Inflammatory macrophage treated with lipopolysaccharide for 4 hours (primary cell): ENCODE measurements at regions not wholly inside any gene's neighbourhood (a gene's known extent, or its start where the extent isn't known, plus 50 kb on each side); places are given as distances from the start of the nearest gene placed in this dataset.
"Not testable (repeated sequence)": the region's sequence is repeated elsewhere in the genome, so short reads cannot be mapped to it uniquely, and the experiment has no call there.

Source experiments
- DNase-seq: peaks from one replicate; pipeline ENCODE4 v3.0.0-alpha.2; 2020

- DNase-seq: no peak
These were observed 122.2 kb upstream of the GMNC start for GRCh38 chr3:190984502-190985244.

DNA sequence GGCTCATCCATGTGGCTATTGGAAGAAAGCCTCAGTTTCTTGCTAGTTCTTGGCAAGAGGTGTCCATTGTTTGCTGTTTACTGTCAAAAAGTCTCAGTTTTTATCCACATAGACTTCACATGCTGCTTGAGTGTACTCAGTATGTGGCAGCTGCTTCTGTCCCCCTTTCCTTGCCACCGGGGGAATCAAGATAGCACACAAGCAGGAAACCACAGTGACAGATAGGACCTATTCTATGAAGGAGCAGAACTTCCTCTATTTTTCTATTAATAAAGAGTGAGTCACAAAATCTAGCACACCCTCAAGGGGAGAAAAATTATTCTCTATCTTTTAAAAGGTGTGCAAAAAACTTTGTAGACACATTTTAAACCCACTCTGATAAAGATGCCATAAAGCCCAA is 121.4 kb upstream of the GMNC start:
- DNase-seq: no peak

GRCh38 chr3:190973771-190974170 is 111.3 kb upstream of the GMNC start:
- no peak for DNase-seq

- no peak for DNase-seq
These were observed 110.4 kb upstream of the GMNC start for GRCh38 chr3:190972840-190973270.

DNA sequence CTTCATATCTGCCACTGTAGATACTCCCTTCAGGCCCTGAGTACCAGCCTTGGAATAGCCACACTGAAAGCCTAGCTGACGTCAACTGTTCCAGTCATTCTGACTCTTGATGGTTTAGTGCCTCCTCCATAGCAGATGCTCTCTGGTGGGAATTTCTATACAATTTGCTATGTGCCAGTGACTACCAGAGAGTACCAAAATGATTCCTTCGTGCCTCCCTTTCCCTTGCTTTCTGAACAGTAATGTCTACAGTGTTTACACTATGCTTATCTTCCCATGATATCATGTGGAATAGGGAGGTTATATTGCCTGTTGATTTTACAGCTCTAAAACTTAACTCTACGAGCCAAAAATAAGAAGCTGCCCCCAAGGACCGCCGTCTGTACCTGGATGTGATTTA is 109.7 kb upstream of the GMNC start:
- DNase-seq: no peak

- no peak for DNase-seq
These were observed 108.1 kb upstream of the GMNC start for GRCh38 chr3:190970560-190970959.

DNA sequence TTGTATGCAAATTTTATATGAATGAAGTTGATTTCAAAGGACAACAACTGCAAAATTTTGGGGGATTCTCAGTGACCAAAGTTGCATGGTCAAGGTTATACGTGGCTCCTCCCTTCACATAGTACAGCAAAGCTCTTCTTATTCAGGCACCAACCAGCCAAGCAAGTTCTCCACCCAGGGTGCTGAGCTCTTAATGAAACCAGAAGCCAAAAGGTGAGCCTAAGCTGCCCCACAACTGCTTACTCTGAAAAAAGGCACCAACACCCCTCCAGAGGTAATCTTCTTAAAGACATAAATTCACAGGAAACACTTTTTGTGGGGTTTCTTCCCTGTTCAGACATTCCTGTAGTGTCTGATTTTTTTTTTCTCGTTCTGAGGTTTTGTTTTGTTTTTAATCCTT is 106.1 kb upstream of the GMNC start:
- DNase-seq: no peak

DNA sequence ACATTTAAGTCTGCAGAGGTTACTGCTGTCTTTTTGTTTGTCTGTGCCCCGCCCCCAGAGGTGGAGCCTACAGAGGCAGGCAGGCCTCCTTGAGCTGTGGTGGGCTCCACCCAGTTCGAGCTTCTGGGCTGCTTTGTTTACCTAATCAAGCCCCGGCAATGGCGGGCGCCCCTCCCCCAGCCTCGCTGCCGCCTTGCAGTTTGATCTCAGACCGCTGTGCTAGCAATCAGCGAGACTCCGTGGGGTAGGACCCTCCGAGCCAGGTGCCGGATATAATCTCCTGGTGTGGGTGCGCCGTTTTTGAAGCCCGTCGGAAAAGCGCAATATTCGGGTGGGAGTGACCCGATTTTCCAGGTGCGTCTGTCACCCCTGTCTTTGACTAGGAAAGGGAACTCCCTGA is 102.4 kb upstream of the GMNC start:
- not testable (repeated sequence) for DNase-seq

- no peak for DNase-seq
These were observed 96.6 kb upstream of the GMNC start for GRCh38 chr3:190959077-190959476.

GRCh38 chr3:190941694-190942260 is 79.3 kb upstream of the GMNC start:
- no peak for DNase-seq

GRCh38 chr3:190934616-190935015 is 72.1 kb upstream of the GMNC start:
- not testable (repeated sequence) for DNase-seq

DNA sequence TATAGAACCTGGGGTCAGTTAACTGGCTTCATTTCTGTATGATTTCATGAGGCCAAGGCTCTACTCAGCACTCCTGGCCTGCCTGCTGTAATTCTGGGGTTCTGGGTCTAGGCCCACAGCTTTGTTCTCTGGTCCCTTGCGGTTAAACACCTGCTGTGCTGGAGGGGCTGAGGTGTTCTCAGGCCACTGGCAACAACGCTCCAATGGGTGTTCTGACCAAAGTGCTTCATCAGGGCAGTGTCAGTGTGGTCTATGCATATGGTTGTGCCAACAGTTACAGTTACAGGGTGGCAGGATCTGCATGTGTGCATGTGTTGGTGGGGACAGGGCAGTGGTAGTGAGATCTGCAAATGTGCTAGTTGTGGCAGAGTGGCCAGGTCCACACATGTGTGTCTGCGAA is 64.1 kb upstream of the GMNC start:
- DNase-seq: no peak

DNA sequence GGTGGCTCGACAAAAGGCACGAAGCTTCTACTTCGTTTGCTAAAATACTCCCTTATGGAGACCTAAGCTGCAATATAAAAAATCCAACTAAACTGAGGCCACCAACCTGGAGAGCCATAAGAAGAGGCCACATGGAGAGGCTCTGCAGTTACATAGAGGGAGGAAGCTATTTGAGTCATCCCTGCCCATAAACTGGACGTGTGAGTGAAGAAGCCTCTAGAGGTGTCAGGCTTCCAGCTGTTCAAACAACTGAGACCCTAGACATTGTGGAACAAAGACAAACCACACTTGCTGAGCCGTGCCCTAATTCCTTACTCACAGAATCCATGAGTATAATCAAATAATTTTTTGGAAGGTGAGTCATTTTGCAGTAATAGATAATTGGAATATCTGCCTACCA is 50.2 kb upstream of the GMNC start:
- DNase-seq: no peak
